ENCODE measurements at regions not wholly inside any gene's neighbourhood (a gene's known extent, or its start where the extent isn't known, plus 50 kb on each side); places are given as distances from the start of the nearest gene placed in this dataset.
"Not testable (repeated sequence)": the region's sequence is repeated elsewhere in the genome, so short reads cannot be mapped to it uniquely, and the experiment has no call there.

DNA sequence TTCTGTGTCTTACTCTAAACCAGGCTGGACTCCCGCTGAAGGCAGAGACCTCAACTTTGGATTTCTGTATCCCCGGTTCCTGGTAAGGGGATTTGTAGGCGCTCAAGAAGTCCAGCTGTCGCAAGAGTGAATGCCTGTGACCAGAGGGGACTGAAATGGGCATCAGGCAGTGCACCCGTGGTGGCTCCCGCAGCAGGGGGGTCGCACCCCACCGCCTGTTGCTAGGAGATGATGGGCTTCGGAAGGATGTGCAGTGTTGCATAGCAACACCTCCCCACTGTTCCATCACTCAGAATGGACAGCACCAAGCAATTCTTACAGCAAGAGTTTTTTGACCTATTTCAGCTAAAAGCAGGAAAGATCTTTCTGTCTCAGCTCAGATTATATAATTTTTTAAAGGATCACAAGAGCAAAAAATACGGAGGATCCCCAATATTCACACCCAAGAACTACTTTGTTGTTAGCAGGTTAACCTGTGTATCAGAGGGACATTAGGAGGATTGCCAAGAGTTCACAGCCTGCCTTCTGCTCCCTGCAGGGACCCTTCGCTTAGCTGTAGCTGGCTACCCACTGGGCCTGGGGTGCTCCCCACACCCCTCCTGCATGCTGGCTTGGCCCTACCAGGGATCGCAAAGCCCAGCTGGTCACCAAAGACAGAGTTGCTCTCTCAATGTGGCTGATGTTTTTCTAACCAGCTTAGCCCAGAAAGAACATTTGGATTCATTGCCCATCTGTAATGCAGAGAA, 63.8 kb downstream of the SOWAHC start:
- H3K4me3 ChIP-seq (ENCODE audit: low read length) = no peak overlapping the region
- TF ChIP-seq, protein P1, sequence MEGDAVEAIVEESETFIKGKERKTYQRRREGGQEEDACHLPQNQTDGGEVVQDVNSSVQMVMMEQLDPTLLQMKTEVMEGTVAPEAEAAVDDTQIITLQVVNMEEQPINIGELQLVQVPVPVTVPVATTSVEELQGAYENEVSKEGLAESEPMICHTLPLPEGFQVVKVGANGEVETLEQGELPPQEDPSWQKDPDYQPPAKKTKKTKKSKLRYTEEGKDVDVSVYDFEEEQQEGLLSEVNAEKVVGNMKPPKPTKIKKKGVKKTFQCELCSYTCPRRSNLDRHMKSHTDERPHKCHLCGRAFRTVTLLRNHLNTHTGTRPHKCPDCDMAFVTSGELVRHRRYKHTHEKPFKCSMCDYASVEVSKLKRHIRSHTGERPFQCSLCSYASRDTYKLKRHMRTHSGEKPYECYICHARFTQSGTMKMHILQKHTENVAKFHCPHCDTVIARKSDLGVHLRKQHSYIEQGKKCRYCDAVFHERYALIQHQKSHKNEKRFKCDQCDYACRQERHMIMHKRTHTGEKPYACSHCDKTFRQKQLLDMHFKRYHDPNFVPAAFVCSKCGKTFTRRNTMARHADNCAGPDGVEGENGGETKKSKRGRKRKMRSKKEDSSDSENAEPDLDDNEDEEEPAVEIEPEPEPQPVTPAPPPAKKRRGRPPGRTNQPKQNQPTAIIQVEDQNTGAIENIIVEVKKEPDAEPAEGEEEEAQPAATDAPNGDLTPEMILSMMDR (IDR thresholded peaks at IDR 0.05; ENCODE audit: insufficient read depth, low read depth, low read length, missing control alignments) = no peak
- no peak for DNase-seq (ENCODE audit: low read depth)

DNA sequence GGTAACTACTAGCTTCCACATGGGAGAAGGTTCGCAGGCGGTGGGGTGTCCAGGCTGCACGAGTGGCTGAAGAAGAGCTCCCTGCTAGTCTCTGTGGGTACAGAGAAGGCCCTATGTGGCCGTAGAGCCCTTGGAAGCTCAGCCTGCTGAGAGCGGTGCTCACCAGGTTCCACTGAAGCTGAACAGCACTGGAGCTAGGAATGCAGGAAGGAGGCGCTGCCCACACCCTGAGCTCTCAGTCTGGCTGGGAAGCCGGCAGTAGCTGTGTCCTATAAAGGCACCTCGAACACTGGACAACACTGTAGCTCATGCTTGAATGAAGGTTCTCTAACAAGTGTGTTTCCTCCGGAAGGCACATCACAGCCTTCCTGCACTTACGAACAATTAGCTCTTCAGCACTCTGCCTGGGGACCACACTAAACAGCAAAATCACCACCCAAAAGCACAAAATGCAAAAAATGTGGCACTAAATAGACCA, 64.6 kb downstream of the SOWAHC start:
- not testable (repeated sequence) for H3K4me3 ChIP-seq (ENCODE audit: low read length); DNase-seq (ENCODE audit: low read depth)

DNA sequence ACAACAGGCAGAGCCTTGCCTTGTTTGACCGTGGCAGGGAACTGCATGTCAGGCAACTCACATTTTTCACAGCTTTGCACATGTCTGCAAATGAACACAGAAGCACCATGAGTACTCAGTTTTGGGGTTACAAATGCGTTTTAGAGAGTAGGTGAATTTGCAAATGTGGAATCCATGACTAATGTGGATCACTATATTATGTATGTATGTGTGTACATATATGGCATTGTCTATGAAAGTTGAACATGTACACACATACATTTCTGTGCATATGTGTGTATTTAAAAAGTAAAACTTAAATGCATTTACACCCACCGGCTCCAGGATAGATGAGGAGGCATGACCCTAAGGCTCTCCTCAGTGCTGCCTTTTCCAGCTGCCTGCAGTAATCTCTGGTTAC, 65.1 kb downstream of the SOWAHC start:
- TF ChIP-seq, protein P1 (IDR thresholded peaks at IDR 0.05; ENCODE audit: insufficient read depth, low read depth, low read length, missing control alignments) = no peak
- H3K4me3 ChIP-seq (ENCODE audit: low read length) = no peak overlapping the region
- no peak for DNase-seq (ENCODE audit: low read depth)

DNA sequence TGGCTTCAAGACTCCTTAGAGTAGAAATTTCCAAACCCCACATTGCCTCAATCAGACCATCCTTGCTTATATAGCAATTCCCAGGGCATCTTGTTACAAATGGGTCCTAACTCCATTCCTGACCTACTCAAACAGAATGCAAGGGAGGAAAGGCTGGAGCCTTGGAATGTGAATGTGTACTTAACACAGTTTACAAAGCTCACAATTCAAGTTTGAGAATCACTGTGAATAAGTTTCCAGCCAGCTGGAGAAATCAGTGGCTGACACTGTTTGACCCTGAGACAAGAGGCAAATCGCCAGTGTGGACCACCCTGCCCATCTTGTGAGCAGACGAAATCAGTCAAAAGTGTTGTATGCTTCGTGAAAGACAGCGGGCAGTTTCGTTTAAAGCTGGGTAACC, 65.5 kb downstream of the SOWAHC start:
- no peak for DNase-seq (ENCODE audit: low read depth)
- TF ChIP-seq, protein P1 (IDR thresholded peaks at IDR 0.05; ENCODE audit: insufficient read depth, low read depth, low read length, missing control alignments) = no peak
- no peak overlapping the region for H3K4me3 ChIP-seq (ENCODE audit: low read length)

DNA sequence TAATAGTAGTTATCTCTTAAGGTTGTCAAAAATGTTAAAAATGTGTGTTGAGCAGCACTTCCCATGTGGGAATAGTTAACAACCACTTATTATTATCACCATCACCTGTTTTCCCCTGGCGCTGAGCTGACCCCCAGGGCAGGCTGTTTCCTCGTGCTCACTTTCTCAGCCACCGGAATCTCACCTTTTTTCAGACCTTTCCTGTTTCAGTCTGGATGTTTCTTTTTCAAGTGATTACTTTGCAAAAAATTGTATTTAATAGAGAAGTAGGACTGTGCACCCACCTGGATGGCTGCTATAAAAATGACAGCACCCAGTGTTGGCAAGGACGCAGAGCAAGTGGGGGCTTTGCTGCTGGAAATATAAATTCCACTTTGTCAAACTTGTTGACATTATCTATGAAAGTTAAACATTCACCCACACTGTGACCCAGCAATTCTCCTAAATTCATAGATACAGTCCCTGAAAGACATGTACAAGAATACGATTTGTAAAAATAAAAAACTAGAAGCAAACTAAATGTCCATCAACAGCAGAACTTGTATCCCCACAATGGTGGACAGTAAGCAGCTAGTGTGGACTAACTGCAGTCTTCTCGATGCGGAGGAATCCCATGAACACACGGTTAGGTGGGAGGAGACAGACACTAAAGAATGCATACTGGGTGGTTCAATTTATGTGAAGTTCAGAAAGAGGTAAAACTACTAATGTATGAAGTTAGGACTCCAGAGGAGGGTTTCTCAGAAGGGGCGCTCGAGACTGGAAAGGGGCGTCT, 66.5 kb downstream of the SOWAHC start:
- TF ChIP-seq, protein P1 (IDR thresholded peaks at IDR 0.05; ENCODE audit: insufficient read depth, low read depth, low read length, missing control alignments) = no peak
- no peak overlapping the region for H3K4me3 ChIP-seq (ENCODE audit: low read length)
- no peak for DNase-seq (ENCODE audit: low read depth)

DNA sequence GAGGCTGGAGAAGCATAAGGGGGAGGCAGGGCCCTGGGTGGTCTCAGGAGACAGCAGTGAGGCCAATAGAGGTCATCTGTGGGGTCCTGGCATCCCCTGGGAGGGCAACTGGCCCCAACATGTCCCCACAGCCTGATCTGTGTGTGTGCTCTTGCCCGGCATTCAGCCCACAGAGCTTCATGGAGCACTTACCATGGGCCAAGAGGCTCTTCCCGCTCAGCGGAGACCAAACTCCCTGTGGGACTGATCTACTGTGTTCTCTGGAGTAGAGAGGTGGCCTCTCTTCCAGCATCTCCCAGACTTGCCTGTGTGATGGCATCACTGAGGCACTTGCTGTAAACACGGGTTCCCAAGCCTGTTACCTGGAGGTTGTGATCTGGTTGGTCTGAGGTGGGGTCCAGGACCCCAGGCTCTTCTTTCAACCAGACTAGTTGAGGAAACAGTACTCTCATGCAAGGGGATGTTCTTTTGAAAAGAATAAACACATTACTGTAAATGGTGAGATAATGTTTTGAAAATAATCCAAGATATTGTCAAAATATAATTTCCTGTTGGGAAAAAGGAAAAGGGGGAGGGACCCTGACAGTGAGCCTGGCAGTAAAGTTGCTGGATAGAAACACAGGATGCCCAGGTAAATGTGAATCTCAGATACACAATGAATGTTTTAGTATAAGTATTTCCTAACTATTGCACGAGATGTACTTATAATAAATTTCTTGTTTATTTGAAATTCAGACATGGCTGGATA, 67.6 kb downstream of the SOWAHC start:
- no peak for DNase-seq (ENCODE audit: low read depth)
- H3K4me3 ChIP-seq (ENCODE audit: low read length) = no peak overlapping the region
- TF ChIP-seq, protein P1 (IDR thresholded peaks at IDR 0.05; ENCODE audit: insufficient read depth, low read depth, low read length, missing control alignments) = no peak

DNA sequence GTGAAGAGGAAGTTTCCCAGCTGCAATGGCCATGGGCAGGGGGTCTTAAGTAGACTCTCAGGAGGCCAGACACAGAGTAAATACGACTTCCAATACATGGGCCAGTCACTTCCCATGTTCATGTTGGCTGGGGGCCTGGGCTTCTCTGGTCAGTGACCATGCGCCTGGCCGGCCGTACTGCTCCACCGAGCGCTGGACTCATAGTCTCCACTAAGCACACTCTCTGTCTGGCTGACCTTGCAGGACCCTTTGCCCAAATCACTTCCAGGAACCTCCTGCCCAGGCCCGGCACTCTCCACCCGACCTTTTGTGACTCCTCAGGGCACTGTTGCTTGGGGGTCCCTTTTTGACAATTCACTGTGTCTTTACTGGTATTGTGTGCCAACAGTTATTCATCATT, 69.3 kb downstream of the SOWAHC start:
- TF ChIP-seq, protein P1 (IDR thresholded peaks at IDR 0.05; ENCODE audit: insufficient read depth, low read depth, low read length, missing control alignments) = no peak
- H3K4me3 ChIP-seq (ENCODE audit: low read length) = no peak overlapping the region
- no peak for DNase-seq (ENCODE audit: low read depth)
